ENCODE measurements at regions not wholly inside any gene's neighbourhood (a gene's known extent, or its start where the extent isn't known, plus 50 kb on each side); places are given as distances from the start of the nearest gene placed in this dataset.

GRCh38 chr21:23690316-23690715 is 1917.0 kb downstream of the MRPL39 start:
- no peak overlapping the region for H3K27ac ChIP-seq (ENCODE audit: poor library complexity, severe bottlenecking)
- H3K27me3 ChIP-seq (ENCODE audit: insufficient read depth, poor library complexity, severe bottlenecking): peaks cover 22% of the 10 kb centered on the region
- no peaks in the 10 kb centered on the region for H3K9me3 ChIP-seq (ENCODE audit: severe bottlenecking)
- H3K4me1 ChIP-seq (ENCODE audit: insufficient read depth, poor library complexity, severe bottlenecking): no peaks in the 10 kb centered on the region
- ATAC-seq (ENCODE audit: low read depth) (no peak), DNase-seq (ENCODE audit: low spot score) (no peak)
- no peaks in the 10 kb centered on the region for H3K36me3 ChIP-seq (ENCODE audit: low read depth)
- no peak overlapping the region for H3K4me3 ChIP-seq (ENCODE audit: severe bottlenecking)
- TF ChIP-seq CTCF (IDR thresholded peaks at IDR 0.05; ENCODE audit: poor library complexity, severe bottlenecking): no peak

- no peak for TF ChIP-seq CTCF (IDR thresholded peaks at IDR 0.05; ENCODE audit: poor library complexity, severe bottlenecking)
Measured at GRCh38 chr21:23686737-23687523, 1920.4 kb downstream of the MRPL39 start.

GRCh38 chr21:23684431-23684830 is 1922.8 kb downstream of the MRPL39 start:
- Histone ChIP-seq H3K27ac (ENCODE audit: poor library complexity, severe bottlenecking) (no peak overlapping the region), H3K4me1 (ENCODE audit: insufficient read depth, poor library complexity, severe bottlenecking) (no peaks in the 10 kb centered on the region), H3K9me3 (ENCODE audit: severe bottlenecking) (no peaks in the 10 kb centered on the region), H3K4me3 (ENCODE audit: severe bottlenecking) (no peak overlapping the region), H3K27me3 (ENCODE audit: insufficient read depth, poor library complexity, severe bottlenecking) (peaks cover 22% of the 10 kb centered on the region), H3K36me3 (ENCODE audit: low read depth) (no peaks in the 10 kb centered on the region)
- ATAC-seq (ENCODE audit: low read depth) (no peak), DNase-seq (ENCODE audit: low spot score) (no peak)
- no peak for TF ChIP-seq CTCF (IDR thresholded peaks at IDR 0.05; ENCODE audit: poor library complexity, severe bottlenecking)

More at GRCh38 chr21:23686737-23687523, 1920.4 kb downstream of the MRPL39 start:
- Histone ChIP-seq H3K9me3 (ENCODE audit: severe bottlenecking) (no peaks in the 10 kb centered on the region), H3K4me3 (ENCODE audit: severe bottlenecking) (no peak overlapping the region), H3K4me1 (ENCODE audit: insufficient read depth, poor library complexity, severe bottlenecking) (no peaks in the 10 kb centered on the region), H3K36me3 (ENCODE audit: low read depth) (no peaks in the 10 kb centered on the region), H3K27ac (ENCODE audit: poor library complexity, severe bottlenecking) (no peak overlapping the region), H3K27me3 (ENCODE audit: insufficient read depth, poor library complexity, severe bottlenecking) (peaks cover 19% of the 10 kb centered on the region)
- no peak for ATAC-seq (ENCODE audit: low read depth)
- no peak for DNase-seq (ENCODE audit: low spot score)

GRCh38 chr21:23664193-23664694 is 1943.0 kb downstream of the MRPL39 start:
- TF ChIP-seq CTCF (IDR thresholded peaks at IDR 0.05; ENCODE audit: poor library complexity, severe bottlenecking): no peak
- H3K9me3 ChIP-seq (ENCODE audit: severe bottlenecking): no peaks in the 10 kb centered on the region
- no peaks in the 10 kb centered on the region for H3K36me3 ChIP-seq (ENCODE audit: low read depth)
- H3K27ac ChIP-seq (ENCODE audit: poor library complexity, severe bottlenecking): no peak overlapping the region
- DNase-seq (ENCODE audit: low spot score): no peak
- H3K27me3 ChIP-seq (ENCODE audit: insufficient read depth, poor library complexity, severe bottlenecking): peaks cover 36% of the 10 kb centered on the region
- H3K4me3 ChIP-seq (ENCODE audit: severe bottlenecking): no peak overlapping the region
- no peak for ATAC-seq (ENCODE audit: low read depth)
- no peaks in the 10 kb centered on the region for H3K4me1 ChIP-seq (ENCODE audit: insufficient read depth, poor library complexity, severe bottlenecking)

- H3K36me3 ChIP-seq (ENCODE audit: low read depth): no peaks in the 10 kb centered on the region
- no peak for DNase-seq (ENCODE audit: low spot score)
- no peak for TF ChIP-seq CTCF (IDR thresholded peaks at IDR 0.05; ENCODE audit: poor library complexity, severe bottlenecking)
- ATAC-seq (ENCODE audit: low read depth): no peak
- peaks cover 12% of the 10 kb centered on the region for H3K27me3 ChIP-seq (ENCODE audit: insufficient read depth, poor library complexity, severe bottlenecking)
- no peak overlapping the region for H3K27ac ChIP-seq (ENCODE audit: poor library complexity, severe bottlenecking)
- H3K4me3 ChIP-seq (ENCODE audit: severe bottlenecking): no peak overlapping the region
- H3K9me3 ChIP-seq (ENCODE audit: severe bottlenecking): no peaks in the 10 kb centered on the region
- H3K4me1 ChIP-seq (ENCODE audit: insufficient read depth, poor library complexity, severe bottlenecking): no peaks in the 10 kb centered on the region
Measured at GRCh38 chr21:23660560-23660959, 1946.7 kb downstream of the MRPL39 start.

Data from RWPE2 (cell line).